ENCODE measurements at regions not wholly inside any gene's neighbourhood (a gene's known extent, or its start where the extent isn't known, plus 50 kb on each side); places are given as distances from the start of the nearest gene placed in this dataset.
"Not testable (repeated sequence)": the region's sequence is repeated elsewhere in the genome, so short reads cannot be mapped to it uniquely, and the experiment has no call there.

DNA sequence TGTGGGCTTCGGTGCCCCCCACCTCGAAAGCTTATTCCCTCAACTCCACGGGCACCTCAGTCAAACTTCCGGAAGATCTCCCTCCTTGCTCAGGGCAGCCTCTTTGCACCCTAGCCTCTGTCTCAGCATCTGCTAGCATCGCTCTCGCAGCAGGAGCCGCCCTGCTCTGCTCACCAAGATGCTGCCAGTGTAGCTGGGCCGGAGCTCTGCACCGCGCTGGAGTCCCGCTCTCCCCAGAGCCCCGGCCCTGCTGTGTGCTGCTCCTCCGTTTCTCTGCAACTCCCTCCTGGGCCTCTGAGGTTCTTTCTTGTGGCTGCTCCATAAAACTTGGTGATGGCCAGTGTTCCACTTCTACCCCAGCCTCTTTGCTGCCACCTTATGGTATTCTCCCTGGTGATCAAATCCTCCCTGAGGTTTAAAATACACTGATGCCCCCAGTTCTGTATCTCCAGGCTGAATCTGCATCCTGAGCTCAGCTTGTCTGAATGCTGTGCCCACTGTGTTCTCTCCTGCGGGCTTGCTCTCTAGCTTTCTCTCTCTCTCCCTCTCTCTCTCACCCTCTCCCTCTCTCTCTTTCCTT lies 198.0 kb downstream of the UQCRFS1 start:
- DNase-seq (ENCODE audit: low spot score), result no peak
- no peak for FAIRE-seq

DNA sequence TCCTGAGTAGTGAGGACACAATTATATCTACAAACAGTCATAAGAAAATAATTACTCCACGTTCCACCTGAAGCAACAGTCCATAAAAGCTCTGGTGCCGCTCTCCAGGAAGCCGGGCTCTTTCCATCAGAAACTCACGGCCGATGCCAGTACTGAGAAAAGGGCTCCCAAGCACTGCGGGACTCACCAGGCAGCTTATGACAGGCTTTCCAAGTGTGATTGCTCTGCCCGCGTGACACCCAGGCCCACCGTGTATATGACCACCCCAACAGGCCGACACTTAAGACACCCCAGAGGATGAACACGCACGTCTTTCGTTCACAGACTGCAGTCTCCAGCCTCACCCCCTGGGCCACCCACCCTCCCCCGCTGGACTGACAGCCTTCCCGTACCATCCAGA lies 199.0 kb downstream of the UQCRFS1 start:
- no peak for DNase-seq (ENCODE audit: low spot score)
- FAIRE-seq, result no peak

GRCh38 chr19:29013325-29013724 lies 199.6 kb downstream of the UQCRFS1 start:
- FAIRE-seq (no peak), DNase-seq (ENCODE audit: low spot score) (no peak)

- FAIRE-seq (no peak), DNase-seq (ENCODE audit: low spot score) (no peak)
Observed at GRCh38 chr19:29012457-29012856, 200.5 kb downstream of the UQCRFS1 start.

- no peak for DNase-seq (ENCODE audit: low spot score)
- peak; percentile 98 for FAIRE-seq
Observed at GRCh38 chr19:29010276-29010675, 202.7 kb downstream of the UQCRFS1 start.

DNA sequence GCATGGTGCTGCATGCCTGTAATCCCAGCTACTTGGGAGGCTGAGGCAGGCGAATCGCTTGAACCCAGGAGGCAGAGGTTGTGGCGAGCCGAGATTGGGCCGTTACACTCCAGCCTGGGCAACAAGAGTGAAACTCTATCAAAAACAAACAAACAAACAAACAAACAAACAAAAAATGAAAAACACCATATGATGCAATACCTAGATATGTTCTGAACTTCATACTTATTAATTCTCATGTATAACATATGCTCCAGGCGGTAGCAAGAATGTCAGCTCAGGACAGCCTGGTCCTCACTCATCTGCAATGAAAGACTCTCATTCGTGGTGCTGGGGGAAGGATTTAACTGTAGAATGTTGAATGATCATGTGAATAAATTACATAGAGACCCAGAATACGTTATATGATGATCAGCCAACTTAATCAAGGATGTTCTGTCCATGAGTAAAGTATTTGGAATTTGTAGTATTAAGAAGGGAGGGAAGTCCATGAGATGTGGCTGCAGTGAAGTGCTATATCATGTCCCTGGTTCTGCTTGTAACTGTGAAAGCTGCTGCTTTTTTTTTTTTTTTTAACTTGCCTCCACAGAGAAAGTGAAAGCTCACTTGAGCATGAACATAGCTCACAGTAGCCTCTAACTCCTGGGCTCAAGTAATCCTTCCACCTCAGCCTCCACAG lies 206.8 kb downstream of the UQCRFS1 start:
- no peak for DNase-seq (ENCODE audit: low spot score)
- FAIRE-seq, result no peak

DNA sequence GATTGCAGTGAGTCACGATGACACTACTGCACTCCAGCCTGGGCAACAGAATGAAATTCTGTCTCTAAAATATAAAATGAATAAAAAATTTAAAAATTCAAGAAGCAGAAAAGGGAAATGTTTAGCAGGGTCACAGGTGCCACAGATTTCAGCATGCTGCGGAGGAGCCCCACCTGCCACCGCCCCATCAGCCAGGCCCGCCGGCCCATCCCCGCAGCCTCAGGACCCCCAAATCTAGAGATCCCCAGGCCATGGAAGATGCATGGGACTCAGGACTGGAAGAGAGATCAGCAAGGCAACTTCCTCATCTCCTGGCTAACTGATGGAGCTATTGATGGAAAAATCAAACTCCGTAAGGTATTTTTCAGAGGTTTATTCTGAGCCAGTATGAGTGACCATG lies 208.2 kb downstream of the UQCRFS1 start:
- FAIRE-seq (no peak), DNase-seq (ENCODE audit: low spot score) (no peak)

GRCh38 chr19:29003641-29004409 lies 209.1 kb downstream of the UQCRFS1 start:
- no peak for DNase-seq (ENCODE audit: low spot score)
- peak; percentile 20 for FAIRE-seq

DNA sequence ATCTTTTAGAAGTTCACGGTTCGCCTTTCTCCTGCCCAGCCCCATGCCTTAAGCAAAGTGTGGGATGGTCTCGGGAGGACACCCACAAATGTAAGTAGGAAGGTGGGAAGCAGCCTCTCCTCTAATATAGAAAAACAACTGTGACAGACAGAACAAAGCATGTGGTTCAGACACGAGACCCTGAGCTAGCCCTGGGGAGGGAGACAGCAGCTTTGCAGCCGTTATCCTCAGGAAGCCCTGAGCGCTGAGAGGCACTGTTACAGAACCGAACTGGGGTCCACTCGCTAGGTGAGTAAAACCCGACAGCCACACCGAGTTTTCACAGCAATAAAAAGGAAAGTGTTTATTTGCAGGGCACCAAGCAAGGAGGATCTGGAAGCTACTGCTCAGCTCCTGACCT lies 210.6 kb downstream of the UQCRFS1 start:
- no peak for FAIRE-seq
- DNase-seq (ENCODE audit: low spot score), result no peak

DNA sequence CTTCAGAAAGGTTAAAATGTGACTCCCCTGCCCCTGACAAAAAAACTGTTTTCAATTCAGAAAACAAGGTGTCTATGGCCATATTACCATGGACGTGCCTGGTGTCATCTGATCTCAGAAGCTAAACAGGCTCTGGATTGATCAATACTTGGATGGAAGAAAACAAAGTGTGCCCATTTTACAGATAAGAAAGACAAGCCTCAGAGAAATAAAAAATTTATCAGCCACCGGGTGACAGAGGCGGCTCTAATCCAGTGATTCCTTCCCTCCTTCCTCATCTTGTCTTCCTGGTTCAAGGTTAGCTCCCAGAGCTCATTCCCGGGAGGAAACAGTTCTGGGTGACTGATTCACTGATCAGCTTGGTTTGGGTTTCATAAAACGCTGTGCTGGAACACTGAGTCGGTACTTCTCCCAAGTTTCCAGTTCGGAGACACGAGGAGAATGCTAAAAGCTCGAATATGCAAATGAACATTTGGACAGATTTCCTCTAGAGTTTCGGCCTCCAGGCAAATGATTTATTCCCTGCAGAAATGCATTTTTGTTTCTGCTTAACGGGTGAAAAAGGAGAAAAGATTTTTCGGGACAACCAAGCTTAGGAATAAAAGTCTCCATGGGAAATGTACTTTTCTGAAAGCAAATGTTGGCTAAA lies 211.2 kb downstream of the UQCRFS1 start:
- DNase-seq (ENCODE audit: low spot score), result no peak
- no peak for FAIRE-seq

- DNase-seq (ENCODE audit: low spot score) (no peak), FAIRE-seq (no peak)
Observed at GRCh38 chr19:29001141-29001581, 211.8 kb downstream of the UQCRFS1 start.

DNA sequence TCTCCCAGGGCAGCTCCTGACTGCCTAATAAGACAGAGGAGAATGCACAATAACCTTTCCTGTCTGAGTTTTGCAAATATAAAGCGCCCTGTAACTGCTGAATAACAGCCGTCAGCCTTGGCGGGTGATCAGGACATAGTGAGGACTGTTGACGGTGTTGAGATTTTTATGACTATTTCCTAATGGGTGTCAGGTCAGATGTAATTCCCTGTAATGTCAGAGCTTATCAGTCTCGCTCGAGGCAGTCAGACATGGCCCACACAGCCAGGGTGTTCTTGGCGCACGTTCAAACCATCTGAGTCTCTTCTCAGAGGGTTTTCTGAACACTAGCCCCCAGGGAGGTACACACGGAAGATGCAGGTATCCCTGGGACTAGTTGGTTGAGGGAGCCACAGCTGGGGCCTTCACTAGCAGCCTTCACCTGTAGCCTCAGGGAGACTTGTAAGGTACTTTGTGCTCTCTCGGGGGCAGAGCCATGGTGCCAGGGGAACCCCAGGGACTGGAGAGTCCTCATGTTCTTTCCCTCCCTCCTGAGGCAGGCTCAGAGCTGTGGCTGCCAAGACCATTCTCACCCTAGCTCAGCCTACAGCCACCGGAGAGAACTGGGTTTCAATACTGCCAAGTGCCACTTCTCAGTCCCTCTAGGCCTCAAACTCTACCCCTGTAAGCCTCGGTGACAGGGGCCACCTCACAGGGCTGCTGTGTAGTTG lies 213.1 kb downstream of the UQCRFS1 start:
- FAIRE-seq, result peak; percentile 44

GRCh38 chr19:28998974-28999373 lies 214.0 kb downstream of the UQCRFS1 start:
- peak; percentile 75 for FAIRE-seq
- no peak for DNase-seq (ENCODE audit: low spot score)

More for the DNA sequence above, 213.1 kb downstream of the UQCRFS1 start:
- DNase-seq (ENCODE audit: low spot score), result no peak

DNA sequence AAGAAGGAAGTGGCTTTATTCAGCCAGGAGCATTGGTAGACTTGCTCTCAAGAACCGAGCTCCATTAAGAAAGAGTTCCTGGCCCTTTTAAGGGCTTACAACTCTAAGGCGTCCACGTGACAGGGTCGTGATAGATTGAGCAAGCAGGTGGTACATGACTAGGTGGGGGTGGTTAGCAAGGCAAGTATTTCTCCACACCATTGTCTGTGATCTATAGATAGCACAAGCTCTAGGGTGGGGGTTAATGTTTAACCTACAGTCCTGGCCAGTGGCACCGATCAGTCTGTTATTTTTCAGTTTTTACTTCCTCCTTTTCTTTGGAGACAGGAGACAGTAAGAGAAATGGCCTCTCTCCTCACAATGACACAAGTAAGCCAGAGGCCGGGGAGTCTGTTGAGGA lies 215.1 kb downstream of the UQCRFS1 start:
- not testable (repeated sequence) for DNase-seq (ENCODE audit: low spot score)

DNA sequence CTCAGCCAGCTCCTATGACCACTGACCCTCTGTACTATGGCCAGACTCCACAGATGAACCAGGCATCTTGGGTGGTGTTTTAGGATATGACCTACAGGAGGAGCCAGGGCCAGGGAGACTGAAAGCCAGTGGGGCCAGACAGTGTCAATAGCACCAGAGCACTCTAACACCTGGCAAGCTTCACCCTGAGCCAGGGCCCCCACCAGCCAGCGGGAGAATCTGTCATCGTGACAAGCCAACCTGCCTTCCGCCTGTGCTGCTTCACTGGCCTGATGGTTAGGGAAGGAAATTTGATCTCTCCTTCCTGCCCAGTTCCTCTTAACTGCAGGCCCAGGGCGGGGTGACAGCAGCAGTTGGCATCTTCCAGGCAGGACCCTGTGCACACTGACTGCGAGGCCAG lies 222.4 kb downstream of the UQCRFS1 start:
- FAIRE-seq, result no peak
- no peak for DNase-seq (ENCODE audit: low spot score)

More for the DNA sequence above, 215.1 kb downstream of the UQCRFS1 start:
- FAIRE-seq, result not testable (repeated sequence)

- DNase-seq (ENCODE audit: low spot score) (no peak), FAIRE-seq (no peak)
Observed at GRCh38 chr19:28989739-28990138, 223.2 kb downstream of the UQCRFS1 start.

DNA sequence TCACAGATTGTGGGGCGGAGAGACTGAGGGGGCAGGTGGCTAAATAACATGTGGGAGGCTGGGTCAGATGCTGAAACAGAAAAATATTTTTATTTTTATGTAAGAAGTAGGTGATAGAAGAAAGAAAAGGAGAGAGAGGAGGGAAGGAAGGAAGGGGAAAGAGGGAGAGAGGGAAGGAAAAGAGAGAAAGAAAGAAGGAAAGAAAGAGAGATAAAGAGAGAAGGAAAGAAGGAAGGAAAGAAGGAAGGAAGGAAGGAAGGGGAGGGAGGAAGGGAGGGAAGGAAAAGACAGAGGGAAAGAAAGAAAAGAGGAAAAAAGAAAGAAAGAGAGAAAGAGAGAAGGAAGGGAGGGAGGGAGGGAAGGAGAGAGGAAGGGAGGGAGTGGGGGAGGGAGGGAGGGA lies 224.9 kb downstream of the UQCRFS1 start:
- DNase-seq (ENCODE audit: low spot score) (no peak), FAIRE-seq (no peak)

DNA sequence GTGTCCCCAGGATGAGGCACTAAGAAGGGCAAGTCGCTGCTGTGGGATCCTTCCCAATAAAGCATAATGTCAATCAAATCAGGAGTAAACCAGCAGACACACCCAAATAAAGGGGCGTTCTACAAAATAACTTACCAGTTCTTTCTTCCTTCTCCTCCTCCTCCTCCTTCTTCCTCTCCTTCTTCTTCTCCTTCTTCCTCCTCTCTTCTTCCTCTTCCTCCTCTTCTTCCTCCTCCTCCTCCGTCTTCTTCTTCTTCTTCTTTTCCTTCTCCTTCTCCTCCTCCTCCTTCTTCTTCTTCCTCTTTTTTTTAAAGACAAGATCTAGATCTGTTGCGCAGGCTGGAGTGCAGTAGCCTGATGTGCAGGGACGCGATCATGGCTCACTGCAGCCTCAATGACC lies 225.8 kb downstream of the UQCRFS1 start:
- DNase-seq (ENCODE audit: low spot score) (no peak), FAIRE-seq (no peak)

GRCh38 chr19:28985201-28985600 lies 227.8 kb downstream of the UQCRFS1 start:
- FAIRE-seq (no peak), DNase-seq (ENCODE audit: low spot score) (no peak)

DNA sequence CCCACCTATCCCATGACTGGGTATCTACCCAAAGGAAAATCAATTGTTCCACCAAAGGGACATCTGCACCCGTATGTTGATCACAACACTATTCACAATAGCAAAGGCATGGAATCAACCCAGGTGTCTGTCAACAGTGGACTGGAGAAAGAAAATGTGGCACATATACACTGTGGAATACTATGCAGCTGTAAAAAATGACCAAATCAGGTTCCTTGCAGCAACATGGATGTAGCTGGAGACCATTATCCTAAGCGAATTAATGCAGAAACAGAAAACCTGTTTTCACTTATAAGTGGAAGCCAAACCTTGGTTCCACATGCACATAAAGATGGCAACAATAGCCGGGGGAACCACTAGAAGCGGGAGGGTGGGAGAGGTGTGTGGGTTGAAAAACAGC lies 228.6 kb downstream of the UQCRFS1 start:
- FAIRE-seq (peak; percentile 37), DNase-seq (ENCODE audit: low spot score) (no peak)

DNA sequence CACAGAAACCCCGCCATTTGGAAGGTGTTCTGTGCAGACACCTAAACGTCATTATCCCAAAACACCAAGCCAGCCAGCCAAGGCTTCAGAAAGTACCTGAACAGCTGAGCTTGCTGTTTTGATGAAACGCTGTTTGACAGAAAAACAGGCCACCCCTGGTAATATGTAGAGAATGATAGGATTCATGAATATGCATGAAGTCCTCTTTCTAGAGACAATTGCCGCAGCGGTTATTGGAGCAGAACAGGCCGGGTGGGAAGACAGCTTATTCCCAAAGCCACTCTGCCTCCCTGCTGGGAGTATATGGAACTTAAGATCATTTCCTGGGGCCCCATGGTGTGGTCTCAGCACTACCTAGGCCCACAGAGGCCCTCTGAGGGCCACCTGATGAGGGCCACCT lies 229.5 kb downstream of the UQCRFS1 start:
- DNase-seq (ENCODE audit: low spot score), result no peak
- no peak for FAIRE-seq

Data from urothelium cell line (cell line).